Adrenal gland (tissue), 5 donors: ENCODE measurements at regions not wholly inside any gene's neighbourhood (a gene's known extent, or its start where the extent isn't known, plus 50 kb on each side); places are given as distances from the start of the nearest gene placed in this dataset.

Experiments used
- POLR2A ChIP-seq, 2 donors: fragments of 450-650 bp; IDR thresholded peaks; one replicate each; pipeline ENCODE4 v1.6.1; 2017; ENCODE audit warnings: antibody characterized with exemption in 2 of 2, mild to moderate bottlenecking in 2 of 2, moderate library complexity in 1 of 2
- TF ChIP-seq, protein P1 (sequence below), 6 experiments: fragments of 450-650 bp in 4 of 6; fragments of 200-600 bp in 2 of 6; sonication (generic) in 1 of 6; IDR thresholded peaks; 1 replicate in 5 of 6; 2 replicates in 1 of 6; pipeline versions ENCODE4 v1.5.1 to v1.8.0; 2016 to 2021; ENCODE audit warnings: antibody characterized with exemption in 6 of 6, mild to moderate bottlenecking in 2 of 6, moderate library complexity in 1 of 6
- donor health status: DM: no; HTN: no; CAD: no.

DNA sequence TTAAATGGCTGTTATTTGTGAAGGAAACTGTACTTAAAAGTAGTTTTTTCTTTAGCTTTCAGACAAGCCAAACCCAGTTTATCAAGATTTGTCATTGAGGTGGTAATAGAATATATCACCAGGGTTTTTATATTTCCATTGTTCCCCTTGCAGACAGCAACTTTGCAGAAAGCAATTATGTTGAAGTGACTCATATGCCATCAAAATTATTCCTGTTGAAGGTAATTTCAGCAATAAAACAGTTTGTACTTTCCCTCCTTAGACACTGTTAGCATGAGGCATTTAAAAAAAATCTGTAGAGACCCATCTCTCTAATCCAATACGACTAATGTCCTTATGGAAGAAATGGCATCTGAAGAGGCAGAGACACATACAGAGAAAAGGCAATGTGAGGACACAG is 219.0 kb downstream of the NFKBIZ start:
- TF ChIP-seq, protein P1, sequence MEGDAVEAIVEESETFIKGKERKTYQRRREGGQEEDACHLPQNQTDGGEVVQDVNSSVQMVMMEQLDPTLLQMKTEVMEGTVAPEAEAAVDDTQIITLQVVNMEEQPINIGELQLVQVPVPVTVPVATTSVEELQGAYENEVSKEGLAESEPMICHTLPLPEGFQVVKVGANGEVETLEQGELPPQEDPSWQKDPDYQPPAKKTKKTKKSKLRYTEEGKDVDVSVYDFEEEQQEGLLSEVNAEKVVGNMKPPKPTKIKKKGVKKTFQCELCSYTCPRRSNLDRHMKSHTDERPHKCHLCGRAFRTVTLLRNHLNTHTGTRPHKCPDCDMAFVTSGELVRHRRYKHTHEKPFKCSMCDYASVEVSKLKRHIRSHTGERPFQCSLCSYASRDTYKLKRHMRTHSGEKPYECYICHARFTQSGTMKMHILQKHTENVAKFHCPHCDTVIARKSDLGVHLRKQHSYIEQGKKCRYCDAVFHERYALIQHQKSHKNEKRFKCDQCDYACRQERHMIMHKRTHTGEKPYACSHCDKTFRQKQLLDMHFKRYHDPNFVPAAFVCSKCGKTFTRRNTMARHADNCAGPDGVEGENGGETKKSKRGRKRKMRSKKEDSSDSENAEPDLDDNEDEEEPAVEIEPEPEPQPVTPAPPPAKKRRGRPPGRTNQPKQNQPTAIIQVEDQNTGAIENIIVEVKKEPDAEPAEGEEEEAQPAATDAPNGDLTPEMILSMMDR (IDR thresholded peaks at IDR 0.05), result no peak
- no peak for TF ChIP-seq POLR2A (IDR thresholded peaks at IDR 0.05)
